ENCODE measurements at regions not wholly inside any gene's neighbourhood (a gene's known extent, or its start where the extent isn't known, plus 50 kb on each side); places are given as distances from the start of the nearest gene placed in this dataset.

GRCh38 chr11:105236664-105237063 is 97.1 kb upstream of the CARD18 start:
- DNase-seq (ENCODE audit: low read depth in 2 of 3, low spot score in 1 of 3): no peak

- DNase-seq (ENCODE audit: low read depth in 2 of 3, low spot score in 1 of 3): no peak
Observed at GRCh38 chr11:105233285-105233684, 93.7 kb upstream of the CARD18 start.

GRCh38 chr11:105232021-105232420 is 92.5 kb upstream of the CARD18 start:
- no peak for DNase-seq (ENCODE audit: low read depth in 2 of 3, low spot score in 1 of 3)

- DNase-seq (ENCODE audit: low read depth in 2 of 3, low spot score in 1 of 3): no peak
Observed at GRCh38 chr11:105230586-105230985, 91.0 kb upstream of the CARD18 start.

- DNase-seq (ENCODE audit: low read depth in 2 of 3, low spot score in 1 of 3): no peak
Observed at GRCh38 chr11:105229761-105230160, 90.2 kb upstream of the CARD18 start.

- no peak for DNase-seq (ENCODE audit: low read depth in 2 of 3, low spot score in 1 of 3)
Observed at GRCh38 chr11:105229257-105229656, 89.7 kb upstream of the CARD18 start.

- no peak for DNase-seq (ENCODE audit: low read depth in 2 of 3, low spot score in 1 of 3)
Observed at GRCh38 chr11:105227363-105227762, 87.8 kb upstream of the CARD18 start.

- no peak for DNase-seq (ENCODE audit: low read depth in 2 of 3, low spot score in 1 of 3)
Observed at GRCh38 chr11:105226766-105227165, 87.2 kb upstream of the CARD18 start.

- no peak for DNase-seq (ENCODE audit: low read depth in 2 of 3, low spot score in 1 of 3)
Observed at GRCh38 chr11:105226091-105226490, 86.5 kb upstream of the CARD18 start.

GRCh38 chr11:105224482-105225253 is 85.1 kb upstream of the CARD18 start:
- no peak for DNase-seq (ENCODE audit: low read depth in 2 of 3, low spot score in 1 of 3)

GRCh38 chr11:105220121-105220520 is 80.6 kb upstream of the CARD18 start:
- no peak for DNase-seq (ENCODE audit: low read depth in 2 of 3, low spot score in 1 of 3)

- no peak for DNase-seq (ENCODE audit: low read depth in 2 of 3, low spot score in 1 of 3)
Observed at GRCh38 chr11:105219670-105220069, 80.1 kb upstream of the CARD18 start.

- DNase-seq (ENCODE audit: low read depth in 2 of 3, low spot score in 1 of 3): no peak
Observed at GRCh38 chr11:105219269-105219668, 79.7 kb upstream of the CARD18 start.

- no peak for DNase-seq (ENCODE audit: low read depth in 2 of 3, low spot score in 1 of 3)
Observed at GRCh38 chr11:105215528-105215927, 76.0 kb upstream of the CARD18 start.

GRCh38 chr11:105211806-105212554 is 72.4 kb upstream of the CARD18 start:
- DNase-seq (ENCODE audit: low read depth in 2 of 3, low spot score in 1 of 3): no peak

GRCh38 chr11:105208019-105208418 is 68.5 kb upstream of the CARD18 start:
- DNase-seq (ENCODE audit: low read depth in 2 of 3, low spot score in 1 of 3): no peak

GRCh38 chr11:105206633-105207032 is 67.1 kb upstream of the CARD18 start:
- DNase-seq (ENCODE audit: low read depth in 2 of 3, low spot score in 1 of 3): no peak

GRCh38 chr11:105204636-105205035 is 65.1 kb upstream of the CARD18 start:
- DNase-seq (ENCODE audit: low read depth in 2 of 3, low spot score in 1 of 3): no peak

- no peak for DNase-seq (ENCODE audit: low read depth in 2 of 3, low spot score in 1 of 3)
Observed at GRCh38 chr11:105203569-105204240, 64.1 kb upstream of the CARD18 start.

GRCh38 chr11:105202844-105203548 is 63.4 kb upstream of the CARD18 start:
- DNase-seq (ENCODE audit: low read depth in 2 of 3, low spot score in 1 of 3): no peak

- DNase-seq (ENCODE audit: low read depth in 2 of 3, low spot score in 1 of 3): no peak
Observed at GRCh38 chr11:105202422-105202821, 62.9 kb upstream of the CARD18 start.
